Kidney epithelial cell (primary cell): ENCODE measurements at regions not wholly inside any gene's neighbourhood (a gene's known extent, or its start where the extent isn't known, plus 50 kb on each side); places are given as distances from the start of the nearest gene placed in this dataset.

Experiments
- DNase-seq: peaks from one replicate; pipeline ENCODE4 v3.0.0-alpha.2; 2010; ENCODE audit warnings: low read depth
- H3K27me3 ChIP-seq: 2 replicates; pipeline ENCODE4 v1.6.0; 2011; ENCODE audit warnings: low read length; ENCODE audit not compliant: control insufficient read depth, insufficient read depth
- H3K36me3 ChIP-seq: 2 replicates; pipeline ENCODE4 v1.5.1; 2011; ENCODE audit warnings: low read length; ENCODE audit not compliant: control insufficient read depth, insufficient read depth
- H3K4me3 ChIP-seq: 2 replicates; pipeline ENCODE4 v1.5.1; 2011; ENCODE audit warnings: low read depth, mild to moderate bottlenecking, control low read depth, low read length
- TF ChIP-seq, protein P1 (sequence below): IDR thresholded peaks from 2 replicates; pipeline ENCODE4 v1.5.1; 2011; ENCODE audit warnings: mild to moderate bottlenecking, moderate library complexity, low read length, control low read depth, inconsistent platforms; ENCODE audit not compliant: insufficient read depth, poor library complexity, severe bottlenecking

DNA sequence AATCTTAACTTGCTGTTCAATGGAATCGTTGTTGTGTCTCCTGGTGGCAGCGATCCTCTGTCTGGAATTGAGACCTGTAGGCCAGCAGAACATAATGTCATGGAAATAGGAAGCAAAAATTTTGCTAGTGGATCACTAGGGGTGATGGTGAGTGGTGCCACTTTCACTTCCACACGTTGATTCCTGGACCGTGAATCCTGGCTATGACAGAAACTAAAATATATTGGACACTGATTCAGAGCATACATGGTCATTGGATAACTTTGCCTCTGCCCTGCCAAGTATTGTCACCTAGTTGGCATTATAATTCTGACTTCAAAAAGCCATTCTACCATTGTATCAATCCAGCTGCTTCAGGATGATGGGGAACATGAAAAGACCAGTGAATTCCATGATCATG is 353.2 kb downstream of the IRX1 start:
- no peak overlapping the region for H3K4me3 ChIP-seq
- TF ChIP-seq, protein P1, sequence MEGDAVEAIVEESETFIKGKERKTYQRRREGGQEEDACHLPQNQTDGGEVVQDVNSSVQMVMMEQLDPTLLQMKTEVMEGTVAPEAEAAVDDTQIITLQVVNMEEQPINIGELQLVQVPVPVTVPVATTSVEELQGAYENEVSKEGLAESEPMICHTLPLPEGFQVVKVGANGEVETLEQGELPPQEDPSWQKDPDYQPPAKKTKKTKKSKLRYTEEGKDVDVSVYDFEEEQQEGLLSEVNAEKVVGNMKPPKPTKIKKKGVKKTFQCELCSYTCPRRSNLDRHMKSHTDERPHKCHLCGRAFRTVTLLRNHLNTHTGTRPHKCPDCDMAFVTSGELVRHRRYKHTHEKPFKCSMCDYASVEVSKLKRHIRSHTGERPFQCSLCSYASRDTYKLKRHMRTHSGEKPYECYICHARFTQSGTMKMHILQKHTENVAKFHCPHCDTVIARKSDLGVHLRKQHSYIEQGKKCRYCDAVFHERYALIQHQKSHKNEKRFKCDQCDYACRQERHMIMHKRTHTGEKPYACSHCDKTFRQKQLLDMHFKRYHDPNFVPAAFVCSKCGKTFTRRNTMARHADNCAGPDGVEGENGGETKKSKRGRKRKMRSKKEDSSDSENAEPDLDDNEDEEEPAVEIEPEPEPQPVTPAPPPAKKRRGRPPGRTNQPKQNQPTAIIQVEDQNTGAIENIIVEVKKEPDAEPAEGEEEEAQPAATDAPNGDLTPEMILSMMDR = no peak
- no peaks in the 10 kb centered on the region for H3K36me3 ChIP-seq
- no peaks in the 10 kb centered on the region for H3K27me3 ChIP-seq
- no peak for DNase-seq

DNA sequence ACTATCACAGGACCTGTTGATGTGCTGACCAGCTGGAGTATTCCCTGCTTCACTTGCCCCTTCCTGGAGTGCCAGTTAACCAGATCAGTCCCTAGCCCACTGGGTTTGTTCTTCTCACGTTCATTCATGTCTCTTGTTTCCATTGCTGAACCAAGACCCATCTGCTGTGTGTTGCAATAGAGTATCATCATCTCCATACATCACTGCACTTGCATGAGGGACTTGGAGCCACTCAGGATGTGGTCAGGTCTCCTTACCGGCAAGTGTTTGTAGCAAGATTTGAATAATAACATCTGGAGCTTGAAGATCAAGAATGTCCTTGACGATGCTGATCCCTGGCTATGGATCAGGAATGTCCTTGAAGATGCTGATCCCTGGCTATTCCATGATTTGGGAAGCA is 358.6 kb downstream of the IRX1 start:
- no peak overlapping the region for H3K4me3 ChIP-seq
- TF ChIP-seq, protein P1 = no peak
- H3K36me3 ChIP-seq = no peaks in the 10 kb centered on the region
- DNase-seq = no peak
- no peaks in the 10 kb centered on the region for H3K27me3 ChIP-seq

GRCh38 chr5:3954633-3955032 is 359.0 kb downstream of the IRX1 start:
- Histone ChIP-seq H3K4me3 (no peak overlapping the region), H3K27me3 (no peaks in the 10 kb centered on the region), H3K36me3 (no peaks in the 10 kb centered on the region)
- TF ChIP-seq, protein P1 = no peak
- no peak for DNase-seq

GRCh38 chr5:3957658-3958057 is 362.0 kb downstream of the IRX1 start:
- Histone ChIP-seq H3K27me3 (no peaks in the 10 kb centered on the region), H3K4me3 (no peak overlapping the region), H3K36me3 (no peaks in the 10 kb centered on the region)
- DNase-seq = no peak
- TF ChIP-seq, protein P1 = no peak

- H3K4me3 ChIP-seq = no peak overlapping the region
- no peaks in the 10 kb centered on the region for H3K36me3 ChIP-seq
- DNase-seq = no peak
- TF ChIP-seq, protein P1 = no peak
- no peaks in the 10 kb centered on the region for H3K27me3 ChIP-seq
Observed at GRCh38 chr5:3958389-3958788, 362.8 kb downstream of the IRX1 start.

DNA sequence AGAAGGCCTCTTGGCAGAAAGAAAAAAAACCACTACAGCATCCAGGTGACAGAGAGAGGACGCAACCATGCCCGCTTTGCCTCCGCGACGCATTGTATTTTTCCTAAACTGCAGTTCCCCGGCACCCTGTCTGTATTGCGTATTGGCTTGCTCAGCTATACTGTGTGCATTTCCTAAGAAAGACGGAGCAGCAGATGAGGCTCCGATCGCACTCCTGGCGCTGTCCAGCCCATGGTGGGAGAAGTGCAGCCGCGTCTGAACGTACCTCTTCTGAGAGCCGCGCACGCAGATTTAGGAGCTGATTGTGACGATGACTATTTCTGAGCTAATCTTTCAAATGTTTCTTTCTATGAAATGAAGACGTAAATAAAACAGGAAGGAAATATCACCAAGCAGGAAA is 366.5 kb downstream of the IRX1 start:
- TF ChIP-seq, protein P1 = no peak
- H3K36me3 ChIP-seq = no peaks in the 10 kb centered on the region
- no peak for DNase-seq

More for the DNA sequence above, 366.5 kb downstream of the IRX1 start:
- Histone ChIP-seq H3K27me3 (no peaks in the 10 kb centered on the region), H3K4me3 (no peak overlapping the region)
